ENCODE measurements at regions not wholly inside any gene's neighbourhood (a gene's known extent, or its start where the extent isn't known, plus 50 kb on each side); places are given as distances from the start of the nearest gene placed in this dataset.

GRCh38 chr2:67600946-67601345 is 203.8 kb downstream of the ETAA1 start:
- no peak overlapping the region for H3K9ac ChIP-seq (ENCODE audit: low read depth in 1 of 2, low read length in 2 of 2)
- H3K9me3 ChIP-seq (ENCODE audit: control insufficient read depth in 4 of 4, low read length in 3 of 4) = no peaks in the 10 kb centered on the region
- WGBS = 85% methylated on average over 1 of the region's 1 CpG
- no peaks in the 10 kb centered on the region for H3K4me1 ChIP-seq (ENCODE audit: control insufficient read depth in 4 of 4, insufficient read depth in 4 of 4, low read length in 3 of 4)
- H3K4me3 ChIP-seq (ENCODE audit: low read depth in 1 of 3, low read length in 3 of 3) = no peak overlapping the region
- H3K27ac ChIP-seq (ENCODE audit: low read depth in 1 of 2, low read length in 2 of 2) = no peak overlapping the region
- H3K27me3 ChIP-seq (ENCODE audit: control insufficient read depth in 4 of 4, insufficient read depth in 4 of 4, low read length in 3 of 4) = peaks cover 0 to 4% (median 0%) of the 10 kb centered on the region in 4 donors
- no peak for DNase-seq (ENCODE audit: low spot score)
- TF ChIP-seq FOXA1 (IDR thresholded peaks at IDR 0.05) (no peak), YY1 (IDR thresholded peaks at IDR 0.05) (no peak)
- TF ChIP-seq, protein P1, sequence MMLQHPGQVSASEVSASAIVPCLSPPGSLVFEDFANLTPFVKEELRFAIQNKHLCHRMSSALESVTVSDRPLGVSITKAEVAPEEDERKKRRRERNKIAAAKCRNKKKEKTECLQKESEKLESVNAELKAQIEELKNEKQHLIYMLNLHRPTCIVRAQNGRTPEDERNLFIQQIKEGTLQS (IDR thresholded peaks at IDR 0.05) = no peak
- no peaks in the 10 kb centered on the region for H3K36me3 ChIP-seq (ENCODE audit: control insufficient read depth in 4 of 4, insufficient read depth in 3 of 4, low read depth in 1 of 4, low read length in 3 of 4)

- TF ChIP-seq TAF1 (conservative IDR thresholded peaks at IDR 0.05) (no peak), RXRA (IDR thresholded peaks at IDR 0.05) (no peak), HNF4A (conservative IDR thresholded peaks at IDR 0.05) (no peak), EGR1 (IDR thresholded peaks at IDR 0.05; ENCODE audit: low read depth in 2 of 2) (no peak), FOXA1 (IDR thresholded peaks at IDR 0.05) (no peak), JUND (IDR thresholded peaks at IDR 0.05) (no peak), GABPA (IDR thresholded peaks at IDR 0.05 in 1 of 2, conservative IDR thresholded peaks at IDR 0.05 in 1 of 2) (no peak), RAD21 (IDR thresholded peaks at IDR 0.05) (no peak), YY1 (IDR thresholded peaks at IDR 0.05) (no peak), HNF4G (IDR thresholded peaks at IDR 0.05) (no peak), ZBTB33 (IDR thresholded peaks at IDR 0.05) (no peak), CTCF (IDR thresholded peaks at IDR 0.05; ENCODE audit: low read depth, low read length, missing input control) (no peak), FOXA2 (IDR thresholded peaks at IDR 0.05) (no peak), SP1 (IDR thresholded peaks at IDR 0.05) (no peak), NR2F2 (IDR thresholded peaks at IDR 0.05) (no peak)
- TF ChIP-seq, protein P2, sequence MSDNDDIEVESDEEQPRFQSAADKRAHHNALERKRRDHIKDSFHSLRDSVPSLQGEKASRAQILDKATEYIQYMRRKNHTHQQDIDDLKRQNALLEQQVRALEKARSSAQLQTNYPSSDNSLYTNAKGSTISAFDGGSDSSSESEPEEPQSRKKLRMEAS (IDR thresholded peaks at IDR 0.05) = no peak
- TF ChIP-seq, protein P3, sequence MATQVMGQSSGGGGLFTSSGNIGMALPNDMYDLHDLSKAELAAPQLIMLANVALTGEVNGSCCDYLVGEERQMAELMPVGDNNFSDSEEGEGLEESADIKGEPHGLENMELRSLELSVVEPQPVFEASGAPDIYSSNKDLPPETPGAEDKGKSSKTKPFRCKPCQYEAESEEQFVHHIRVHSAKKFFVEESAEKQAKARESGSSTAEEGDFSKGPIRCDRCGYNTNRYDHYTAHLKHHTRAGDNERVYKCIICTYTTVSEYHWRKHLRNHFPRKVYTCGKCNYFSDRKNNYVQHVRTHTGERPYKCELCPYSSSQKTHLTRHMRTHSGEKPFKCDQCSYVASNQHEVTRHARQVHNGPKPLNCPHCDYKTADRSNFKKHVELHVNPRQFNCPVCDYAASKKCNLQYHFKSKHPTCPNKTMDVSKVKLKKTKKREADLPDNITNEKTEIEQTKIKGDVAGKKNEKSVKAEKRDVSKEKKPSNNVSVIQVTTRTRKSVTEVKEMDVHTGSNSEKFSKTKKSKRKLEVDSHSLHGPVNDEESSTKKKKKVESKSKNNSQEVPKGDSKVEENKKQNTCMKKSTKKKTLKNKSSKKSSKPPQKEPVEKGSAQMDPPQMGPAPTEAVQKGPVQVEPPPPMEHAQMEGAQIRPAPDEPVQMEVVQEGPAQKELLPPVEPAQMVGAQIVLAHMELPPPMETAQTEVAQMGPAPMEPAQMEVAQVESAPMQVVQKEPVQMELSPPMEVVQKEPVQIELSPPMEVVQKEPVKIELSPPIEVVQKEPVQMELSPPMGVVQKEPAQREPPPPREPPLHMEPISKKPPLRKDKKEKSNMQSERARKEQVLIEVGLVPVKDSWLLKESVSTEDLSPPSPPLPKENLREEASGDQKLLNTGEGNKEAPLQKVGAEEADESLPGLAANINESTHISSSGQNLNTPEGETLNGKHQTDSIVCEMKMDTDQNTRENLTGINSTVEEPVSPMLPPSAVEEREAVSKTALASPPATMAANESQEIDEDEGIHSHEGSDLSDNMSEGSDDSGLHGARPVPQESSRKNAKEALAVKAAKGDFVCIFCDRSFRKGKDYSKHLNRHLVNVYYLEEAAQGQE (IDR thresholded peaks at IDR 0.05) = no peak
- TF ChIP-seq, protein P1 (IDR thresholded peaks at IDR 0.05) = no peak
- DNase-seq (ENCODE audit: low spot score) = no peak
- H3K27me3 ChIP-seq (ENCODE audit: control insufficient read depth in 4 of 4, insufficient read depth in 4 of 4, low read length in 3 of 4) = peaks cover 0 to 7% (median 0%) of the 10 kb centered on the region in 4 donors
- no peak overlapping the region for H3K9ac ChIP-seq (ENCODE audit: low read depth in 1 of 2, low read length in 2 of 2)
- no peaks in the 10 kb centered on the region for H3K9me3 ChIP-seq (ENCODE audit: control insufficient read depth in 4 of 4, low read length in 3 of 4)
- H3K4me1 ChIP-seq (ENCODE audit: control insufficient read depth in 4 of 4, insufficient read depth in 4 of 4, low read length in 3 of 4) = no peaks in the 10 kb centered on the region
- no peak overlapping the region for H3K4me3 ChIP-seq (ENCODE audit: low read depth in 1 of 3, low read length in 3 of 3)
- 85% methylated on average over 1 of the region's 1 CpG for WGBS
- no peaks in the 10 kb centered on the region for H3K36me3 ChIP-seq (ENCODE audit: control insufficient read depth in 4 of 4, insufficient read depth in 3 of 4, low read depth in 1 of 4, low read length in 3 of 4)
- H3K27ac ChIP-seq (ENCODE audit: low read depth in 1 of 2, low read length in 2 of 2) = no peak overlapping the region
Measured at GRCh38 chr2:67604360-67604759, 207.2 kb downstream of the ETAA1 start.
